ENCODE measurements at regions not wholly inside any gene's neighbourhood (a gene's known extent, or its start where the extent isn't known, plus 50 kb on each side); places are given as distances from the start of the nearest gene placed in this dataset.
A peak's percentile ranks its signal among the peaks of the same experiment; 100 is the strongest.

- no peak for TF ChIP-seq CTCF (IDR thresholded peaks at IDR 0.05; ENCODE audit: insufficient read depth, missing control alignments)
- FAIRE-seq: peak; percentile 93
- DNase-seq (ENCODE audit: insufficient read length, low spot score): peak; percentile 22
Measured at GRCh38 chrX:30950391-30950790, 61.3 kb upstream of the TAB3 start.

- no peak for TF ChIP-seq CTCF (IDR thresholded peaks at IDR 0.05; ENCODE audit: insufficient read depth, missing control alignments)
- DNase-seq (ENCODE audit: insufficient read length, low spot score): no peak
- FAIRE-seq: no peak
Measured at GRCh38 chrX:30949554-30949953, 60.5 kb upstream of the TAB3 start.

- TF ChIP-seq CTCF (IDR thresholded peaks at IDR 0.05; ENCODE audit: insufficient read depth, missing control alignments): no peak
- no peak for FAIRE-seq
- DNase-seq (ENCODE audit: insufficient read length, low spot score): no peak
Measured at GRCh38 chrX:30948626-30949025, 59.6 kb upstream of the TAB3 start.

- no peak for DNase-seq (ENCODE audit: insufficient read length, low spot score)
- FAIRE-seq: peak; percentile 68
- no peak for TF ChIP-seq CTCF (IDR thresholded peaks at IDR 0.05; ENCODE audit: insufficient read depth, missing control alignments)
Measured at GRCh38 chrX:30948051-30948450, 59.0 kb upstream of the TAB3 start.

GRCh38 chrX:30943984-30944383, 54.9 kb upstream of the TAB3 start:
- DNase-seq (ENCODE audit: insufficient read length, low spot score): no peak
- TF ChIP-seq CTCF (IDR thresholded peaks at IDR 0.05; ENCODE audit: insufficient read depth, missing control alignments): no peak
- no peak for FAIRE-seq

- TF ChIP-seq CTCF (IDR thresholded peaks at IDR 0.05; ENCODE audit: insufficient read depth, missing control alignments): no peak
- FAIRE-seq: no peak
- no peak for DNase-seq (ENCODE audit: insufficient read length, low spot score)
Measured at GRCh38 chrX:30941898-30942297, 52.8 kb upstream of the TAB3 start.

GRCh38 chrX:30939928-30940327, 50.9 kb upstream of the TAB3 start:
- FAIRE-seq (no peak), DNase-seq (ENCODE audit: insufficient read length, low spot score) (no peak)
- TF ChIP-seq CTCF (IDR thresholded peaks at IDR 0.05; ENCODE audit: insufficient read depth, missing control alignments): no peak

Data from D721Med (cell line).